A673 (cell line): ENCODE measurements at regions not wholly inside any gene's neighbourhood (a gene's known extent, or its start where the extent isn't known, plus 50 kb on each side); places are given as distances from the start of the nearest gene placed in this dataset.
A peak's percentile ranks its signal among the peaks of the same experiment; 100 is the strongest.

Source experiments
- BruUV-seq: library from RNA; stranded (reverse); fragments of 400-500 nt; replicated peaks from 2 replicates; lab custom pipeline; 2021; lab: Mats Ljungman, UMichigan
- CTCF ChIA-PET: fragments of 300-600 bp; sonication (Branson Sonifier 250); formaldehyde crosslinking; loops from one replicate; lab custom pipeline; 2022; ENCODE audit warnings: antibody characterized with exemption; lab: Charles Lee
- POLR2A ChIA-PET: fragments of 300-600 bp; sonication (Branson Sonifier 250); formaldehyde crosslinking; loops from one replicate; lab custom pipeline; 2022; ENCODE audit warnings: antibody characterized with exemption; ENCODE audit not compliant: low non-redundant PET; lab: Charles Lee
- DNase-seq: peaks from one replicate; pipeline ENCODE4 v3.0.0-alpha.2; 2015; ENCODE audit warnings: low spot score
- H3K27ac ChIP-seq: fragments of 200-600 bp; sonication (generic); 2 replicates; pipeline ENCODE4 v1.5.1; 2016; ENCODE audit warnings: mixed run types, low read depth, mild to moderate bottlenecking, mixed read lengths, antibody characterized with exemption, low read length; ENCODE audit not compliant: poor library complexity, severe bottlenecking
- H3K27me3 ChIP-seq: fragments of 200-600 bp; sonication (generic); replicated peaks from 2 replicates; pipeline ENCODE4 v1.6.1; 2017; ENCODE audit warnings: mixed run types, low read depth, mild to moderate bottlenecking, mixed read lengths, antibody characterized with exemption, low read length; ENCODE audit not compliant: insufficient read depth, poor library complexity
- H3K36me3 ChIP-seq: fragments of 200-600 bp; sonication (generic); 2 replicates; pipeline ENCODE4 v1.6.1; 2016; ENCODE audit warnings: mixed run types, mild to moderate bottlenecking, mixed read lengths, antibody characterized with exemption, low read length; ENCODE audit not compliant: insufficient read depth, poor library complexity, severe bottlenecking
- H3K4me1 ChIP-seq: fragments of 200-600 bp; sonication (generic); 2 replicates; pipeline ENCODE4 v1.6.1; 2017; ENCODE audit warnings: mixed run types, mild to moderate bottlenecking, mixed read lengths, antibody characterized with exemption, low read length; ENCODE audit not compliant: insufficient read depth, poor library complexity, severe bottlenecking
- H3K4me3 ChIP-seq: fragments of 200-600 bp; sonication (generic); 2 replicates; pipeline ENCODE4 v1.5.1; 2016; ENCODE audit warnings: low read depth, mixed run types, mild to moderate bottlenecking, mixed read lengths, low read length; ENCODE audit not compliant: poor library complexity, severe bottlenecking
- H3K9me3 ChIP-seq: fragments of 200-600 bp; sonication (generic); 2 replicates; pipeline ENCODE4 v1.6.1; 2016; ENCODE audit warnings: mixed run types, low read depth, mild to moderate bottlenecking, mixed read lengths, antibody characterized with exemption, low read length; ENCODE audit not compliant: poor library complexity, severe bottlenecking
- CTCF ChIP-seq: fragments of 300-800, 200-600 bp; sonication (generic); conservative IDR thresholded peaks from 2 replicates; pipeline ENCODE4 v1.5.1; 2017; ENCODE audit warnings: low read depth, mild to moderate bottlenecking, antibody characterized with exemption, low read length, moderate library complexity, mixed read lengths
- EZH2 ChIP-seq: fragments of 200-600 bp; sonication (generic); IDR thresholded peaks from 2 replicates; pipeline ENCODE4 v1.6.1; 2017; ENCODE audit warnings: borderline replicate concordance, low read depth, mild to moderate bottlenecking, mixed read lengths, antibody characterized with exemption, low read length; ENCODE audit not compliant: poor library complexity, severe bottlenecking
- intact Hi-C: fragments of 100-400 bp; cut with micrococcal nuclease; formaldehyde crosslinking; loops from one replicate; pipeline ENCODE4 v1.10.0; 2022; ENCODE audit not compliant: unreplicated experiment

DNA sequence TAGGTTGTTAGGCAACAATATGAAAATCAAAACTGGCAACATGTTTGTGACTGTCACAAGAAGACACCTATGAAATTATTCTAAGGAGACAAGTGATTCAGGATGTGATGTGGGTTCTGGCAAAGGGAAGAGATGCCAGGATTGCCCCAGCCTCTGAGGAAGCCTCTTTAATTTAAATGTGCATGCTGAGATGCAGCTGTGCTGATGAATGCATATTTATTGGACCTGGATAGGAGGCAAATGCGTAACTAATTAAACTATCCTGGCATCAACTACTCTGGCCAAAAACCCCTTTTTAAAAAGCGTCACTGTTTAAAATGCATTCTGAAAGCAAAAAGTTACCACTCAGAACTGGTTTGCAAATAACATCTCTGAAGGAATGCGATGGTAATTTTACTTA lies 176.5 kb upstream of the DPH6 start:
- CTCF ChIA-PET, result no interaction called here
- POLR2A ChIA-PET, result interaction anchor here (0.7 kb wide), 1 partner anchor 176 kb away, joined by 5 read pairs; no protein-coding TSS in a partner anchor
- BruUV-seq, result no TSS peak
- no peak overlapping the region for H3K4me3 ChIP-seq
- no peak overlapping the region for H3K27ac ChIP-seq
- H3K27me3 ChIP-seq, result no peaks in the 10 kb centered on the region
- intact Hi-C loops, result no loop called here
- peak; percentile 79 for DNase-seq
- H3K9me3 ChIP-seq, result no peaks in the 10 kb centered on the region
- peaks cover 21% of the 10 kb centered on the region for H3K4me1 ChIP-seq
- no peaks in the 10 kb centered on the region for H3K36me3 ChIP-seq
- TF ChIP-seq EZH2 (no peak), CTCF (no peak)

DNA sequence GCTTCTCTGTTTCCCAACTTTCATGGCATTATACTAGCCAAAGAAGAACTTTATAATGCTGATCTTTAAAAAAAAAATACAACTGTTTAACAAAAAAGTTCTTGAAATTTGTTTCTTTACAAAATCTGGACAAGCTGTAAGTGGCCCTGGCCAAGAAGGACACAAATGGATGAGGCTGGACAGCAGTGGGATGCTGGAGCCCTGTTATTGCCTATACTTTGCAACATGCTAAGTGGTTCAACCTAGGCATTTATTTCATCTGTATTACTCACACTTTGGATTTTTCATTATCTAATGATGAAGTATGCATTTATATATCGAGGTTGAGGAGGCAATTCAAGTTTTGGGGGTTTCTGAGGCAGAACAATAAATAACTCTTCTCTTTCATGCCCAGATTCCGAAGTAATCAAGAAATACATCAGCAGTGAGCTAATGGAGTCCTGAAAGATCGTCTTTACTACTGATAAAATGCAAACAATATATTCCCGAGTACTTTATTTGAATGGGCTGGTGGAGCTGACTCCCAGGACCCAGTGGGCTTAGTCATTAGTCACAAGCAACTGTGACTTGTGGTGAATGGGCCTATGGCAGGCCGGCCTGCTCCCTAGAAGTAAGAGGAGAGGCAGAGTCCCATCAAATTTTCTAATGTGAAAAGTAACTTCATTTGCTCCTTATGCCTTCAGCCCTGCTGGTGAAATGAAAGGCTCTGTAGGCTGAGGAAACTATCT lies 177.3 kb upstream of the DPH6 start:
- ChIA-PET CTCF (no interaction called here), POLR2A (no interaction called here)
- Histone ChIP-seq H3K4me3 (no peak overlapping the region), H3K9me3 (no peaks in the 10 kb centered on the region), H3K36me3 (no peaks in the 10 kb centered on the region), H3K4me1 (peaks cover 21% of the 10 kb centered on the region), H3K27ac (no peak overlapping the region), H3K27me3 (no peaks in the 10 kb centered on the region)
- TF ChIP-seq EZH2 (no peak), CTCF (no peak)
- intact Hi-C loops, result no loop called here
- no peak for DNase-seq
- no TSS peak for BruUV-seq

DNA sequence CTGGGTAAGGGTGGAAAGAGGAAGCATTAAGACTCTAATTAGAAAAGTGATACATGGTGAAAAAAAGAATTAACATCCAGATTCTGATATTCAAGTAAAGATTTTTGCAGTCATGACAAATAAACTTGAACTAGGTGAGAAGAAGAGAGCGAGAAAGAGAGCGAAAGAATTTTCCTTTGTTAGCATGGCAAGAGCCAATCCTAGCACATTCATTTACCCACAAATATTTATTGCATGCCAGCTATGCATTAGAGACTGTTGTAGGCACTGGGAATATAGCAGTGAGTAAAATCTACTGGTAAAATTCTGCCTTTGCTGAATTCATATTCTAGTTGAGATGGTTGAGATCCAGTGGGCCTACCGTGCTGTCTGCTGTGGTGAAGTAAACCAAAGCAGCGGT lies 177.9 kb upstream of the DPH6 start:
- ChIA-PET POLR2A (no interaction called here), CTCF (no interaction called here)
- BruUV-seq, result no TSS peak
- no peak for DNase-seq
- H3K9me3 ChIP-seq, result no peaks in the 10 kb centered on the region
- H3K36me3 ChIP-seq, result no peaks in the 10 kb centered on the region
- no peak overlapping the region for H3K27ac ChIP-seq
- H3K27me3 ChIP-seq, result no peaks in the 10 kb centered on the region
- intact Hi-C loops, result no loop called here
- H3K4me3 ChIP-seq, result no peak overlapping the region
- no peak for TF ChIP-seq CTCF
- TF ChIP-seq EZH2, result no peak
- peaks cover 21% of the 10 kb centered on the region for H3K4me1 ChIP-seq
